HG03280 (cell line): ENCODE measurements at regions not wholly inside any gene's neighbourhood (a gene's known extent, or its start where the extent isn't known, plus 50 kb on each side); places are given as distances from the start of the nearest gene placed in this dataset.

Source experiments
- ATAC-seq: cut with Tn5 transposase; IDR thresholded peaks from one replicate; pipeline ENCODE4 v1.9.1; 2021; ENCODE audit warnings: mild to moderate bottlenecking, moderate library complexity; ENCODE audit not compliant: unreplicated experiment

DNA sequence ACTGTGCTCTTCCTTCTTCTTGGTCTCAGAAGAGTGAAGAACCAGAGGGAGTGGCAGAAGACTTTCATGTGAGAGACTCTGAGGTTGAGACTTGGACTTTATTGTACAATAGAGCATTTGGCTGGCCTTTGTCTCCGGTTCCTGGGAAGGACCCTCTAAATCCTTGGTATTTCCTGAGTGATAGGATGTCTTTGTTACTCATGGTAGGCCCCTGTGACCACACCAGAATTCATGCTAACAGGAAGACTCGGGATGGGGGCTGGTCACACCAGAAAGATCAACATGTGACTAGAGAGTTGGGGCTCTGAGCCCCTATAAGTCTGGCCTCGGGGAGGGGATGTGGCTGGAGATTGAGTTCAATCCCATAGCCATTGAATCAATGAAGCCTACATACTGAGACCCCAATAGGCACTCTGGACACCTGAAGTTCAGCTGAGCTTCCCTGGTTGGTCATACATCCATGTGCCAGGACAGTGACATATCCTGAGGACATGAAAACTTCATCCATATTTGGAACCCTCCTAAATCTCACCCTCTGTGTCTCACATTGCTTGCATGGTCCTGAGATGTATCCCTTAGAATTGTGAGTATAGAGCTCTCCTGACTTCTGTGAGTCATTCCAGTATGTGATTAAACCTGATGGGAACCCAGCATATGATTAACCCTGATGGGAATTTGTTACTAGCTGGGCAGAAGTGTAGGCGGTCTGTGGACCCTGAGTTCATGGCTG lies 201.7 kb downstream of the GADD45G start:
- no peak for ATAC-seq

DNA sequence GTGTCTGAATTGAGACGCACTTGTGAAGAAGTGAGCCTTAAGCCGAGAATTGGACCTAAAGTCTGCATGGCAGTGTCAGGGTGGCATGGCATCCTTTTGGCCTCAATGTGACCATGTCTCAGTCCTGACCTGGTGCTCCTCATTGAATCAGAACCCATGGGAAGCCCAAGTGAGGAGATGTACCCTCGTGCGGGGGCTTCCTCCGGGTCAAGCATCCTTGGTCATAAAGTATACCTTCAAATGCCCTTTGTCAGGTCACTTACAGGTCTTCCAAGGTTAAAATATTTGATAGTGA lies 202.2 kb downstream of the GADD45G start:
- no peak for ATAC-seq

DNA sequence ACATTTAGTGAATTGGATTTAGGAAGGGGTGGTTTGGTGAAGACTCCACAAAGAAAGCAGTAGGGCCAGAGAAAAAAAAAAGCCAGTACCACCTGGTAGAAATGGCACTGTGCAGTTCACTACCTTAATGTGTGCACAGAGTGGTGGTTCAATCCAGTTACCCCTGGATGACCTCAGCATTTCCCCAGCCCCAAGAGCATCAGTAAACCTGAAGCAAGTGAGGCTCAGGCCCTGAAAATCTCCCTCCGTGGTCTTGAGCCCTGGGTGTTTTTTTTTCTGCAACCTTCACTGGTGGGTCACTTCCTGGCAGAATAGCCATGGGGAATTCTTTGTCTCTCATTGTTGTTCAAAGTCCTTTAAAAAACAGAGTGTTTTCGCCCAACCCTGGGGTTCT lies 202.9 kb downstream of the GADD45G start:
- no peak for ATAC-seq

DNA sequence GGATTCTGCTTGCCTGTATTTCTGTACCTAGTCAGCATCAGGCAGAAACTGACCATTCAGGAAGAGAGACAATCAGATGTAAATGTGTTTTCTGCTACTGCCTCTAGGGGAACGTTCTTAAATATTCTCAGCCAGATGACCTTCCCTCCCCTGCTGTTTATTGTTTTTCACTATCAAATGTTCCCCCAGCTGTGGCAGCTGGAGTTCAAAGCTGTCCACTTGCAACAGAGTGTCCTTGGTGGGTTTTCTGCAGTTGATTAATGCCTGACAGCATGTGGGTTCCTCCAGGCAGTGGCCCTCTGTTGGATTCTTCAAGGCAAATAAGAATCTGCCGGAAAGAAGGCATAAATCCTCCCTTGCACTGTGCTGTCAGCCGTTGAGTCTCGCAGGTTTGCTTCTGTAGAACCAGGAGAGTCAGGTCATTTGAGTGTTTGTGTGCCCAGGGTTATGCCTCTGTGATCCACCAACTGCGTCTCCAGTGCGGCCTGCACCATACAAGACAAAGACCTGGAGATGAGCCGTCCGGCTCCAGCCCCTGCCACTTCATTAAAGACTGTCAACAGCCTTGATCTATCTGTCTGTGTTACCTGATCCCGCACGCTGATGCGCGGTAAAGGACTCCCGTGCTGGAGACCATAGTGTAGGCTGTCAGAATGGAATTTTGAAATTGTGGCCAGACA lies 203.4 kb downstream of the GADD45G start:
- no peak for ATAC-seq

DNA sequence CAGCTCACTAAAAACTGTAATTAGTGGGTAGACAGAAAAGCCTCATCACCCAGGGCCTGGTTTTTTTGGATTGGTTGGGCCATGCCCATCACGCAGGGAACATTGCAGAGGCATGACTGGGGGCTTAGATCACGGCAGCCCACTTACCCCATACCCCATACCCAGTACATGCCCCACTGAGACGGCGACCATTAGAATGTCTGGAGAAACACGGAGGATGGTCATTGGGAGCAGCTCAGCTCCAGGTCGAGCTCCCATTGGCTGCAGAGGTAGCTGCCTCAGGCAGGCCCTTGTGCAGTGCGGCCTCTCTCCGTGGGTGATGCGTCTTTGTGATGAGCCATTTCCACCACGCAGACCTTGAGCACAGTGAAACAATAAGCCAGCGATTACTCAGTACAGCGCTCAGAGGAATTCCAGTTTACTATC lies 204.0 kb downstream of the GADD45G start:
- no peak for ATAC-seq

DNA sequence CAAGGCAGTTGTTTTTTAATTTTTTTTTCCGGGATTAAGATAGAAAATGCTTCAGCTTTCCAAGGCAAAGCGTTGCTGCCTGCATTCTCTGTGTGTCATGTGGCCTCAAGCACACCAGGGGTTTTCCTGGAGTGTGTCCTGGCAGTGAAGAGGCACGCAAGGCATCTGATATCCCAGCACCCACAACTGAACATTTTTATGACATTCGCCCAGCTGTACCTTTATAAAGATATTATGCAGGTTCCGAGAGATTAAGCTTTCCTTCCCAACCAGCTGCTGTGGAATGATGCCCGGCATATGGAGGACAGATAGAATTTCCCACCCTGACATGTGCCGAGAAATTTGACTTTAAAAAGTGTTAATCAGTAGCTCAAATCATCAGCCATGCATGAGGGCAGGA lies 205.6 kb downstream of the GADD45G start:
- ATAC-seq: no peak

DNA sequence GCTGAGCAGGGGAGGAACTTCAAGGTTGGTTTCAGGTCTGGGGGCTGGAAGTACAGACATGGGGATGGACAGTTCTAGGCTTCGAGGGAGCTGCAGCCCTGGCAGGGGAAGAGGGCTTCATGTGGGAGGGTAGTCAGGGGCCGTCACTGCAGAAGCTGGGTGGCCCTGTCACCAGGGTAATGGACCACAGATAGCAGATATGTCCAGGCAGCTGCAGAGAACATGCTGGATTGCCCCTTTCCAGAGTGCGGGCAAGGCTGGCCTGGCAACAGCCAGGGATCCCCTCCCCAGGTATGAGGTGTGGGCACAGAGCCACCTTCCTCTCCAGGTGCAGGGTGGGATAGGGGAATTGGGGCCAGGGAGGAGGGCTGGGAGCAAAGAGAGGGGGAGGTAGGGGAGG lies 206.5 kb downstream of the GADD45G start:
- ATAC-seq: no peak

DNA sequence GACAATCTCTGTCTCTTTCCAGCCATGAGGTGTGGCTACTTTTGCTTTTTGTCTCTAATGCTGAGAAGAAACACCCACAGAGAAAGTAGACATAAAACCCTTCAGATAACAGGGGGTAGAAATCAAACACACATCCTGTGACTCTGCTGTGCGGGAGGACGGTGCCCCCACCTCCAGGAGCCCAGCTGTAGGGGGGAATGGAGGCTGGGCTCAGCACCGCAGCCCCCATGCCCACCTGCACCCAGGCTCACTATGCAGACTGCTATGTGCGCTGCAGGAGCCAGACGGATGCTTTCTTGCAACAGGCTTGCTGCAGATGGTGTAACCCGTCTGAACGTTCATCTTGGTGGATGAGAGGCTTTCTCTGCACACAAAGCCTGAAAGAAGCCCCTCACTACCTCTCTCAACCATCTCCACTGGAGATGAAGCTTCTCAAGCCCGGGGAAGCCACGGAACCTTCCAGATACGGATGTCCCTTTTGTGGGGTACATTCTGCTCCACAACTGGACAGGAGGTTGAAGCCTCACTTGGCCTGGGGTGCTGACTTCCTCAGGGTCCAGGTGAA lies 207.2 kb downstream of the GADD45G start:
- ATAC-seq: no peak

DNA sequence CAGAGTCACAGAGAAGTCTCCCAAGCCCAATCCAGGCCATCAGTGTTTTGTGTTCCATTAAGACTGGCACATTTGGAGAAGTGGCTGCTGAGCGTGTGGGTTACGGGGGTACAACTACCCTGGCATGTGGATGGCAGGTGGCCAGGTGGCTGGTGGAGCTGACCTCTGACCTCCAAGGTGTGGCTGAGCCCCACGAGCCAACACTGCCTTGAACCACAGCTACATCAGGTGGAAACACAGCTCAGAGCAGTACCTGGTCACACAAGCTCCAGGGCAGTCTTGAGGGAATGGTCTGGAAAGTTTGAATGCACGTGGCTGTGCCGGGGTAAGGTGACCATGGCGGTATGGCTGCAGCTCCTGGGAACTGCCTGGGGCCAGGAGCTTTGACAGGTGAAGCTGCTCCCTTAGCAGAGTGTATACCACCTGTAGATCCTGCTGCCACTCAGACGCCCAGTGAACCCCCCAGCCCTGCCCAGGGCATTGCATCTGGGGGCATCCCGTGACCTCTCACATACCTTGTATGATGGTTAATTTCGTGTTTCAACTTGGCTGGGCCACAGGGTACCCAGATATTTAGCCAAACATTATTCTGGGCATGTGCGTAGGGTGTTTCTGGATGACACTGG lies 207.9 kb downstream of the GADD45G start:
- ATAC-seq: no peak

DNA sequence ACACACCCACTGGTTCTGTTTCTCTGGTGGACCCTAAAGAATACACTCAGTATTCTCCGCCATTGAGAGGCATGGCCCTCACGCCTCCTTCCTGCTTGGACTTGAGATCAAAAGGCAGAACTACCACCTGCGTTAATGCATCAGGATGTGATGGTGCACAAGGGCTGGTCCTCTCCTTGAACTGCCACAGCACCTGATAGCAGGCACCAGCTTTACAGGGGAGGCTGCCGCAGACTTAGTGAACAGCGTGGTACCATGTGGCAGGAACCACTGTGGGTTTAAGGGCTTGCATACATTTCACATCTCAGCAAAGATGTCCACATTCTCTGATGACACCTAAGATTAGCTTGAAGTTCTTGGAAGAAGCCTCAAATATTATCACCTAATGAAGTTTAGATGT lies 208.7 kb downstream of the GADD45G start:
- no peak for ATAC-seq

DNA sequence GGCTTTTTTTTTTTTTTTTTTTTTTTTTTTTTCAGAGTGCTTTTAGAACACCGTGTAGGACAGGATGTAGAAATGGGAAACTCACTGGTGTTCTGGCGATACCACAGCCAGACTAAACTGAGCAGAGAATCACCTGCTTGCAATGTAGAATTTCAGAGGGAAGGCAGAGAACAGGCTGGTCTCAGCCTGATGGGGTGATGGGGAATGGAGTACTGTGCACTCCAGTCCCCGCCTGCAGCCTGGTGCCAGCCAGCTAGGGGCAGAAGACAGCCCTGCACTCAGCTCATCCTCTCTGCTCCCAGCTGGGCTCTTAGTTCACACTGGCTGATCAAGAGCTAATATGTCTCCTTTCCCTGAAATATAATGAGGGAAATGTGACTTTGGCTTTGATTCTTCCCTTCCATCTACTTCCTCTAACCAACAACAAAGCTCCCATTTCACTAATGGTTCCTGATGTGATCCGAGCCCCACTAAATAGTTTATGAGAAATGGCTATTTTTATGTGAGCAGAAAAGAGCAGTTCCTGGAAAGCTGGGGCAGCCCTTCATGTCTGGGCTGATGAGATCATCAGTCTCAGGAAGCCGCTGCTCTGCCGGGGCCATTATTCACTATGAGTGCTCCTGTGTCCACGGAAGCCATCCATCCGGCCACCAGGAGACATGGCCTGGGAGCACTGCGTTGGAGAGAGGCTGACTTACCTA lies 209.7 kb downstream of the GADD45G start:
- ATAC-seq: no peak

DNA sequence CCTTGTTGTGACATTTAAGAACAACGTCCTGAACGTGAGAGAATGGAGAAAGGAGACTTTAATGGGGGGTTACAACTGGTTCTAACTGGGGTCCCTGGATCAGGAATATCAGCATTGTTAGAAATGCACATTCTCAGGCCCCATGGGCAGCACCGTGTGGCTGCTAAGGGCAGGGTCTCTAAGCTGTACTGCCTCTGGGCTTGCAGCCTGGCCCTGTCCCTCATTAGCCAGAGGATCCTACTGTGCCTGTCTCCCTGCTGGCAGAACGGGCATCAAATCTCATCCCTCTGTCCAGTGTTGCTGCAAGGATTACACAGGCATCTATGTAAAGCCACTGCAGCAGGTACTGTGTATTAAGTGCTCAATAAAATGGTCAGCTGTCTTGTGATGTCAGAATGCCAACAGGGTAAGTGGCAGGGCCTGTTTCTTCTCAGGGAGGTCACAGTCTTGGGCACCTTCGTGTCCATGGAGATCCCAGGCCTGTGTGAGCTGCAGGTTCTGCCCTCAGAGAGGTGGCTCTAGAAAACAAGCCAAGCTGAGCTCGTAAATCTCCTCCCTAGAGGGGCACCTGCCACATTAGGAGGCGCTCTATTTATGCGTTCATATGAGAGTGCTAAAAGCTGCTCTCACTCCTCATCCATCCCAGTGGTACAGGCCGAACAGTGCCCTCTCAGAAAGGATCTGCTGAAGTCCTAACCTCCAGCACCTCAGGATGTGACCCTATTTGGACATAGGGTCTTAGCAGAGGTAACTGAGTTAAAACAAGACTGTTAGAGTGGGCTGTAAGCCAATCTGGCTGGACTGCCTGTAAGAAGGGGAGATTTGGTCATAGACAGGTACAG lies 210.5 kb downstream of the GADD45G start:
- peak; percentile 35 for ATAC-seq

DNA sequence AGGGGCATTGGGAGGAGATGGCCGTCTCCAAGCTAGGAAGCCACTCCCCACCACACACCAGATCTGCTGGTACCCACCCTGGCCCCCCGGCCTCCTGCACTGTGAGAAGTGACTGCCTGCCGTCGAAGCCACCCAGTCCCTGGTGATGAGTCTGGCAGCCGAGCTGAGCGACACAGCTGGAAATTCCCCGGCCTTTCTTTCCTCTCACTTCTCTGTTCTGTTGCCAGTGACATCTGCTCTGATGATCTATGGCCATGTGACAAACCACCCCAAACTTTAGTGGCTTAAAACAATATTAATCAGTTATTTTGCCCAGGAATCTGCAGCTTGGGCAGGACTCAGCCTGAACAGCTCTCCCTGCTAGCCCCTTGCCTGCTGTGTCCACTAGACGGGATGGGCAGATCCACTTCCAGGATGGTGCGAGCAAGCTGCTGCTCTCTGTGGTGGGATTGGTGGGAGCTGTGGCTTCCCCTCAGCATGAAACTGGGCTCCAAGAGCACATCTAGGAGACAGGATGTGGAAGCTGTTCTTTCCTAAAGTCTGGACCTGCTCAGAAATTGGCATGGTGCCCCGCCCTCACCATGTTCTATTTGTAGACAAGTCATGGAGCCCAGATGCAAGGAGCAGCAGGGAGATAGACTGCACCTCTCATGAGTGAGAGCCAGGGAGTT lies 211.2 kb downstream of the GADD45G start:
- peak; percentile 90 for ATAC-seq

DNA sequence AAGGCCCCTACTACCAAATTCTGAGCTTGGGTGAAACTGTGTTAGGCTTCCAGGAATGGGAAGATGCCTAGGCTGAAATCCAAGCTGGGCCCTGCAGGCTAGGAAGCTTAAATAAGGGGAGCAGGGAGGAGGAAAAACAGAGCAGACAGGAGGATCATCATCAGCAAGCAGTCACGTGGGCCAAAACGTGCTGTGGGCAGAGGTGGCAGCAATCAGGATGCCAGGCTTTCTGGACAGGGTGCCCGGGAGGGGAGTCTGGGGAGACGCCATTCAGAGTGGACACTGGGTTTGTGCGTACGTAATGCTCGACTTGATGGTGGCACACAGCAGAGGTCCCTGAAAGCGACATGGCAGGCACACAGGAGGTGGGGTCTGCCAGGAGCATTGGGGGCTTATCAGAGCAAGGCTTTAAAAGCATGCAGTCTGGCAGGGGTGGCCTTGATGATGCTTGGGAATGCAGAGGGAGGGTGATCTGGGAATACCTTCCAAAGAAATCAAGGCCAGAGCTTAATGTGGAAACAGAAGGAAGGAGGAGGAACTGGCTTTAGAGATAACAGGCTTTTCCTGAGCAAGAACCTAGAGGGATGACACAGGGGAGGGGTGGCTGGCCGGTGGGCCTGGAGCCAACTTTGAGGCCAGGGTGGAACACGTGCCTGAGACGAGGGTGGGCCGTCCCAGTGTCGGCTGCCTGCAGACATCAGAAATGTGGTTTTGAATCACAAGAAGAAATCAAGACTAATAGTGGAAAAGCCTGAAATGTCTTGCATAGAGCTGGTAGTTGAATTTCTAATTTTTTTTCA lies 212.5 kb downstream of the GADD45G start:
- ATAC-seq: no peak

DNA sequence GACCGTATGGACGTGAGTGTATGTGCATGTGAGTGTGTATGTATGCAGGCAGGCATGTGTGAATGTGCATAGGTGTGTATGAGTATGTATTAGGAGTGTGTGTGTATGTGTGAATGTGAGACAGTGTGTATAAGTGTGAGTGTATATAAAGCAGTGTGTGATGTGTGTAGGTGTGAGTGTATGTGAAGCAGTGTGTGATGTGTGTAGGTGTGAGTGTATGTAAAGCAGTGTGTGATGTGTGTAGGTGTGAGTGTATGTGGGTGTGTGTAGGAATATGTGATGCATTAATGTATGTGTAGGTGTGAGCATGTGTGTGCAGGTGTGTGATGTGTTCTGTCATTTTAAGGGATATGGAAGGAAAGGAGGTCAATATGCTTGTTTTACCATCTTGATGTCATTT lies 215.5 kb downstream of the GADD45G start:
- ATAC-seq: no peak

DNA sequence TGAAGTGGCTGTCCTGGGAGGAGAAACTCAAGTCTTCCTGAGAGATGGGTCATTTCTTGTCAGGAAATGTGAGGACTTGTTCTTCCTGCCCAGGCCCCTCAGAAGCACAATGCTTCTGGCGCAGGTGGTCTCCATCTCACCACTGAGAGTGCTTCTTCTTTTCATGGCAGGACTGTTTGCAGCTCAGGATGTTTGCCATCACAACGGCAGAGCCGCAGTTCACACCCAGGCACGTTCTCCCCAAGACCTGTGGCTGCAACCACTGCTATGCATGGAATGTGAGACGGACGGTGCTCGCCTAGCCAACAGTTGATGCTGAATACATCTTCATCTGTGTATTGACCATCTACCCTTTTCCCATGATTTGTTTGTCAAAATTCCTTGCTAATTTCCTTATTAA lies 216.3 kb downstream of the GADD45G start:
- ATAC-seq: no peak

DNA sequence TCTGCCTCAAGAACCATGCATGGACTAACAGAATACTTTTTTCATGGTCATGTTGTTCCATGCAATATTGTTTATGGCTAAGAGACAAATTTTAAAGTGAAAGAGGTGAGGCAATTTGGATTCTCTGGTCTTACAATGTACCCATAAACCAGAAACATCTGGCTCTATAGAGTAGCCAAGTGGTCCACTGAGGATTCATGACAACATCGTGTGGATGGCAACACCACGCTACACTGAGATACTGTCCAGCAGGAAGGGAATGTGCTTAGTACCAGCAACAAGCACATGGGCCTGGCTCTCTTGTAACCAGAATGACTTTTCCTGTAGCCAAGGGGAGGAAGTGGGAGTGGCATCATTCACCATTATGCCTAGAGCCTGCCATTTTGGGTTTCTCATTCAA lies 218.2 kb downstream of the GADD45G start:
- ATAC-seq: no peak

DNA sequence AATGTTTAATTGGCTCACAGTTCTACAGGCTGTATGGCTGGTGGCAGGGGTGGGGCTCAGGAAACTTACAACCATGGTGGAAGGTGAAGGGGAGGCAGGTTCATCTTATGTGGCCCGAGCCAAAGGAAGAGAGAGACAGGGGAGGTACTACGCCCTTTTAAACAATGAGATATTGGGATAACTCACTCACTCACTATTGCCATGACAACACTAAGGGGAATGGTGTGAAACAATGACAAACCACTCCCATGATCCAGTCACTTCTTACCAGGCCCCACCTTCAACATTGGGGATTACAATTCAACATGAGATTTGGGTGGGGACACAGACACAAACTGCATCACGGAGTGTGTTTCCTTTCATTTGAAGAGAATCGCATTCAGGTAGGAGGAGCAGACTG lies 220.9 kb downstream of the GADD45G start:
- ATAC-seq: no peak

DNA sequence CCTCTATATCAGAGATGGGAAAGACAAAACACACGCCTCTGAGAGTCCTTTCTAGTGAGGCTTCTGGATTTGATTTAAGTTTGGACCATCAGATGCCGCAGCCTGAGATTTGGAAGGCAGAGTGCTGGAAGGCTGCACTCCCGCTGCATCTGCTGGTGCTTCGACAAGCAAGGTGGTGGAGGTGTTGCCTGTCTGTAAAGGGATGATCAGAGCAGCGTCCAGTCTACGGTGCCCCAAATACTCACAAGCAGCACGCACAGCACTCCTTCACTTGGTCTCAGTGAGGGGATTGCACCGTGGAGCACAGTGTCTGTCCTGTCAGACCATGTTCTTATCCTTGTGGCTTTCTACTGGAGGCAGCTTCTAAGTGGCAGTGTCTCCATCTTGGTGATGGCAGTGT lies 221.4 kb downstream of the GADD45G start:
- ATAC-seq: no peak
